Stimulated activated CD8-positive, alpha-beta memory T cell treated with anti-CD3 and anti-CD28 coated beads, Interleukin-15, amount 100 ng/mL, for 1 hour (primary cell): ENCODE measurements at regions not wholly inside any gene's neighbourhood (a gene's known extent, or its start where the extent isn't known, plus 50 kb on each side); places are given as distances from the start of the nearest gene placed in this dataset.
"Not testable (repeated sequence)": the region's sequence is repeated elsewhere in the genome, so short reads cannot be mapped to it uniquely, and the experiment has no call there.

Experiments used
- DNase-seq: peaks from one replicate; pipeline ENCODE4 v3.0.0-alpha.2; 2020; ENCODE audit warnings: low read depth

DNA sequence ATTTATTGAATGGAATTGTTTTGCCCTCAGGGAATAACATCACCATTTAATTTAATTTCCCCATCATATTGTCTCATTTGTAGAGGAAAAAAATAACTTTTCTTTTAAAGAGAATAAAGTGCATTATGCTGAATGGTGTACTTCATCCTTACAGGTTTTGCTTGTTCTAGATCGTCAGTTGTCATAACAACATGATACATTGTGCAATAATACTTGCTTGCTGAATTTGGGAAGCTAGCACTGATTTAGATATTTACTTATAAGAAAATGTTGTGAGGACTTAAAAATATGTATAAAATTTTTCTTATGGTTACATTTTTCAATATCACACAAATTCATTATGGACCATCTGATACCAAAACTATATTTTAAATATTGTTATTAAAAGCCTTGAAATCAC lies 509.0 kb upstream of the POU3F2 start:
- DNase-seq: no peak

DNA sequence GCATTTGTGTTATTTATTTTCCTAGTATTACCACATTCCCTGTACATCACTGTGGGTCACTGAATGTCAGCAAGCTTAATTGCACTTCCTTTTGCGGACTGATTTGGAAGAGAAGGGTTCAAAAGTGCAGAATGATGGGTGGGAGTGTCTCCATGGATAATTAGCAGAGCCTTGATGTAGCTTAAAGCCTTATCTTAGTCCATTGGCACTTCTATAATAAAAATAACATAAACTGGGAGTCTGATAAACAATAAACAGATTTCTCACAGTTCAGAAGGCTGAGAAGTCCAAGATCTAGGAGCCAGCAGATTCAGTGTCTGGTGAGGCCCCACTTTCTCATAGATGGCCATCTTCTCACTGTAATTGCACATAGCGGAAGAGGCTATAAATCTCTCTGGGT lies 501.1 kb upstream of the POU3F2 start:
- no peak for DNase-seq

DNA sequence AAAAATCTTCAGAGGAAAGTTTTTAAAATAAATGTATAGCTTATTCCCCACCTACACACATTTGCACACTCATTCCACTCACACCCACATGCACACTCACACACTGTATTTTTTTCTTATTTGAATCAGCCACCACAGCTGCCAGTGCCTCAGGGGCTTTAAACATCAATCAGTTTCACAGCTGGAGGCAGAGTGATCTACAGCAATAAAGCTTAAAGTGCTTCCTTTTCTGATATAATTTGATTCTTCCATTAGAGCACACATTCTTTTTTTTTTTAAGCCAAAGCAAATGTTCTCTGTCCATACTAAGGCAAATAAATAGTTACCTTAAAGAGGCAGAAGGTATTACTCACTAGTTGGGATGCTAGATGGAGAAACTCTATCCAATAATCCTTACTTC lies 498.8 kb upstream of the POU3F2 start:
- DNase-seq: no peak

DNA sequence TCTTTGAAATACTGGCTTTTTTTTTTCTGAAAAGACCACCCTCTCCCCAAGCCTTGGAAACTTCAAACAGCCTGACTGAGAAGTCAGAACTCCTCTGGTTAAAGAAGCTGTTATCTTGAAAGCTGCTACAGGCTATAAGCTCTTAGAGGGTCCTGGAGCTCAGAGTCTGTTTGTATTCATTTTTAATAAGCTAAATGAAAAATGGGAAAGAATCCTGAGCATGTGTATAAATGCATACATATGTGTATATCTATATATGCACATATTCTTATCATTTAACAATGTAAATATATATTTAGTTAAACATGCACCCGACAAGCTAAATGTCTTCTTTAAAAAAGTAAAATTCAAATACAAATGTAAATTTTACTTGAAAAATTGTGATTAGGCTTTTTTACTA lies 494.9 kb upstream of the POU3F2 start:
- no peak for DNase-seq

DNA sequence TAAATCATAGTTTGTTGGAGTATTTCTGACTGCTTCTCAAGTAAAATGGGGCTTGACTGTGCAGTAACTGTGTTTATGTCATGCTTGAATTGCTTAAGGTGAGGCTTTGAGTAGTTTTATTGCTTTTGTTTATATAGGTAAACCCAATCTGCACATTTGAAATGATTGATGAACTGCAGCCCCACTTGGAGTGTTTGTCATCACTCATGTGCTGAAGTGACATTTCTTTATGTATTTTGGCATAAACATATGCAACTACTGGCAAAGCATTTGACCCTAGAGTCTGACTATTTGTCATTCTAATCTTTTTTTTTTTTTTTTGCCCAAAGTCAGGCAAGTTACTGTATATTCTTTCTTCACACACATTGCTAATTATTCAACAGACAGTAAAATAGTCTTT lies 491.4 kb upstream of the POU3F2 start:
- no peak for DNase-seq

DNA sequence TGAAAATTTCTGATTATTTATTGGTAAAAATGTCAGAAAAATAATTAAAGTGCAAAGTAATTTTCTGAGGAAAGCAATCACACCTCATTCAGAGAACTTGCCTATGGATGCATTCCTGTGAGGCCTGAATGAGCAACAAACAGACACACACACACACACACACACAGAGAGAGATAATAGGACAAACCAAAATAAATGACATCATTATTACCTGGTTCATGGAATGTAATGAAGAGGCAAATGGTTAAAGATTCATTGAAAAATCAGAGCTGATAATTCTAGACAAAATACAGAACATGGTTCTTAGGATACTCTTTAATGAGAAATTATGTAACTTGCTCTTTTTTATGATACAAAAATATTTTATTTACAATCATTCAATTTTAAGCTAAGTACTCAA lies 490.6 kb upstream of the POU3F2 start:
- DNase-seq: no peak

DNA sequence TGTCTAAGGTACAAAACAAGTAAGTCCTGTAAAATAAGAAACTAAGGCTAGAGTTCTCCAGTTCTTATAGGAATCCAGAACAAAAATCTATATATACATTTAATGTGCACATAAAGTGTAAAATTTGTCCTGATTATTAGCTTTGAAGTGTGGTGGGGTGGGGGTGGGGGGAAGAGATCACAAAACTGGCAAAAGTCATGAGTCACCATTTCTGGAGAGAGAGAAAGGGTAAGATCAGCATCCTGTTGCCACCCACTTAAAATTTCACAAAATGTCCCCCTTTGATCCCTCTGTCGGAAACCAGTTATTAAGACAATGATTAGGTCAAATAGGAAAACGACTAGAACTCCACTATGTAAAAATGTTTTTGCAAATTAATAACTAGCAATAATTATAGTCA lies 482.0 kb upstream of the POU3F2 start:
- DNase-seq: no peak

DNA sequence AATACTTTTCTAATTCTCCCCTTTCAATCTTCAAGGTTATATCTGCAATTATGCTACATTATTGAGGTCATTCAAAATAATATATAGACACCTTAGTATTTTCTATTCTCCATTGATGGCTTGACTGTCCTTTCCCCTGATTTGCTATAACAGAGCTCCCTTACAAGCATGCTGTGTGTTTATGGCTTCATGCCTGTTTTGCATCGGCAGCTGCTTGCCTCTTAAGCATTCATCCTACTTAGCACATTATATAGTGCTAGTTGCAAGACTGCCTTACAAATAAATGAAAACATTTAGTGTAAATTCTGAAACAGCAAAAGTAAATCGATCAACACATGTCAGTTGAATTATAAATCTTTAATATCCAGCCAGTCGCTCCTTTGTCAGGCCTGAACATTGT lies 476.2 kb upstream of the POU3F2 start:
- DNase-seq: no peak

DNA sequence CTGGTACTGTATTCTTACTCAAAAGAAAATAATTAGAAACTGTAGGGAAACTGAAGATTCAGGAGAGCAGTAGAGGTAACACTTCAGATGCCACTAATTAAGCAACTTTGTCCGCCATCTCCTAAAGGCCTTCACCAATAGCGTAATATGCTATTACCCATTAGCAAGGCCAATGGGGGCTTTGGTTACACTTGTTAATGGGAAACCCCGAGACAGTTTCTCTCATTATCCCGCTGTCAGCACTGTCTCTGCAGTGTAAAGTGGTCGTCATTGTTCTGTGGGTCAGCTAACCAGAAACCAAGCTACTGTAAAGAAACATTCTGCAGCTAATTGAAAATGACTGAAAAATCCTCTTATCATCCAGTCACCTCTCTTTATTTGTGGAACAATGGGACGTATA lies 468.0 kb upstream of the POU3F2 start:
- DNase-seq: no peak

DNA sequence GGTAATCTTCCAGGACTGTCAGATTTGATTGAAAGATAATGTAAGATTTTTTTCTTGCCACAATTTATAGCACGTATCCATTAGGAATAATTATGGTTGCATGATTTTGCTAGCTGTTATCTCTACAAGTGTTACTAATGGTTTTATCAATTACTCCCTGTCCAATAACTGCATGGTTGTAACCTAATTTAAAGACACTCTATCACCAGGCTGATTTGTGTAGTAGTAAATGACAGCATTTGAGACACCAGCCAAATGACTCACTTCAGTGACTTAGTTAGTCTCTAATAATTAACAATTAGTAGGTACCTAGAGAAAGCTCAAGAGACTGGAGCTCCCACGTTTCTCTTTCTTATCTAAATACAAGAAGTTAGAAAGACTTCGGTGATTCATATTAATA lies 453.8 kb upstream of the POU3F2 start:
- no peak for DNase-seq

DNA sequence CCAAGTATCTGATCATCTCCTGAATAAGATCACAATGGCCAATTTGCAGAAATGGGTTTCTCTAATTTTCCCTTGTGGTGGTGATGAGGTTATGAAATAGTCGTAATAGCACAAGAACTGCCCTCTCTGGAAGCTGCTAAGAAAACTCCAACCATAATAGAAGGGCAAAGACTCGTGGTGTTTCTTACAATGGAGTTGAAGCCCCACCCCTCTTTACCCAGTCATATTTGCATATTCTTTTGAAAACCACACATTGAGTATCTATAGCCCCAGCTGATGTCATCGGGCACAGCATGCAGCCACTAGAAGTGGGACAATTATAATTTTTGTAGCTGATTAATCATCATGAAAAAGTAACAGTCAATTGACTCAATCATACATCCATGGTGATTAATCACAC lies 452.1 kb upstream of the POU3F2 start:
- DNase-seq: no peak

DNA sequence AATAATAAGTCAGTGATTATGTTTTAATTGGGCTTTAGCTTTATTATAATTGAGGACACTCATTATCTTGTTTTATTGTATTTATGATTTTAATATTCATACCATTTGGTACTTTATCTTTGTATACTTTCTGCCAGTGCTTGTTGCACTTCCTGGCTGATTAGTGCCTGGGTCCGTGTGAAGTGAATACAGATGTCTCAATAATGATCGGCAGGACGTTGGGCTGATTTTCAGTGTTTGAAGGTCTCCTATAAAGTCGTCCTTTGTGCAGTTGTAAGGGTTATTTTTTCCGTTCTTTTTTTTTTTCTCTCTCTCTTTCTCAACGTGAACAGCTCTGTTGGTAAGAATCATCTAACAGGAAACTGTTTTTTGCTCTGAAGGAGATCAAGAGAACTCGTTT lies 450.0 kb upstream of the POU3F2 start:
- no peak for DNase-seq

DNA sequence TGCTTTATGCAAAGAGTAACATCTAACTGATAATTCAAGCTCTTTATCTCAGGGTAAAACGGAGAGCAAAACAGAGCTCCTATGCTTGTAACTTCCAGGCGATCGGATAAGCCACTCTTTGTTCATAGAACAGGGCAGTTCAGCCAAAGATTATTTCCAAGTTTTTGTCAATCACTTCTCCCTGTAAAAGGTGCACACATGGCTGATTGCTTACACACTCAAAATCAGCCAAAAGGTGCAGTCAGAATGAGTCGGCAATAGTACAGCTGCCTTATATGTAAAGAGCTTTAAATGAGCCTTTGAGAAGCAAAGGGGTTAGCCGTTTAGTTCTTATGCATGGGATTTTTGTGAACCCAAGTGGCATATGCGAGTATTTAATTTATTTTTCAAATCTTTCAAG lies 449.6 kb upstream of the POU3F2 start:
- no peak for DNase-seq

DNA sequence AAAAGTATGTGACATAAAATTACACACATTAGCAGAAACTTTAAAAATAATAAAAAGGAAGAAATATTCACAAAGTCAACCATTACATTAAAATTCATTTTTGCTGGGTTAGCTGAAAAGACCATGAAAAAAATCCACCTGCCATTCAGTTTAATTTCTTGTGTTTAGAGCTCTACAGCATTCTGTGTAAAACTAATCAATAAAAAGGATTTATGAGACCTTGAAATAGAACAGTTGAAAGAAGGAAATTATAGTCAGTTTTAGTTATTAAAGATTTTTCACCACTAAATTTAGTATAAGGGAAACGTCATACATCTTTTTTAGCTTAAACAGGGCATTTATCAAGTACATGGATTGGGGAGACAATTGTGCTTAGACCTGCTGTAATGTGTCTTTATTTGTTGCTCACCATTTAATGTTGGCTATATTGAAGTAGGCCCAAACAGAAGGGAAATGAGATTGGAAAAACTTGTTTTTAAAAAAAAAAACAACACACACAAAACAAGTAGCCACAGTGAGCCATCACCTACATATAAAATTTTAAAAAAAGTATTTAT lies 438.7 kb upstream of the POU3F2 start:
- no peak for DNase-seq

DNA sequence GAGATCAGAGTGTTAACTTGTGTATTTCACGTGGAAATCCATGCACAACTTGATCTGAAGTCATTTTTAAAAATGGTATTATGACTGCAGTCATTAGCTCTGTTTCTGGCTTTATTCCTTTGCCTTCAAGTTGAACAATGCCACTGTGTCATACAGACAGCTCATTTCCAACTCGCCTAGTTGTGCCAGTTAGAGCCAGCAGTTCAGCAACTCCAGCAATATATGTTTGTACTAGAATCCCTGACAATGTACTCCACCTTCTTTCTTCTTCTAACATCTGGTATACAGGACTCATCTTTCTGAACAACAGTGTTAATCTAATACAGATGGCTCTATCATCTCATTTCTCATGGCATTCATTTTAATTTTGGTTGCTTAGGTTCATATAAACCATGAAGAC lies 418.3 kb upstream of the POU3F2 start:
- DNase-seq: no peak

DNA sequence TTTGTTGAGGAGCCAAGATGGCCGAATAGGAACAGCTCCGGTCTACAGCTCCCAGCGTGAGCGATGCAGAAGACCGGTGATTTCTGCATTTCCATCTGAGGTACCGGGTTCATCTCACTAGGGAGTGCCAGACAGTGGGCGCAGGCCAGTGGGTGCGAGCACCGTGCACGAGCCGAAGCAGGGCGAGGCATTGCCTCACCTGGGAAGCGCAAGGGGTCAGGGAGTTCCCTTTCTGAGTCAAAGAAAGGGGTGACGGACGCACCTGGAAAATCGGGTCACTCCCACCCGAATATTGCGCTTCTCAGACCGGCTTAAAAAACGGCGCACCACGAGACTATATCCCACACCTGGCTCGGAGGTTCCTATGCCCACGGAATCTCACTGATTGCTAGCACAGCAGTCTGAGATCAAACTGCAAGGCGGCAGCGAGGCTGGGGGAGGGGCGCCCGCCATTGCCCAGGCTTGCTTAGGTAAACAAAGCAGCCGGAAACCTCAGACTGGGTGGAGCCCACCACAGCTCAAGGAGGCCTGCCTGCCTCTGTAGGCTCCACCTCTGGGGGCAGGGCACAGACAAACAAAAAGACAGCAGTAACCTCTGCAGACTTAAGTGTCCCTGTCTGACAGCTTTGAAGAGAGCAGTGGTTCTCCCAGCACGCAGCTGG lies 417.7 kb upstream of the POU3F2 start:
- not testable (repeated sequence) for DNase-seq

DNA sequence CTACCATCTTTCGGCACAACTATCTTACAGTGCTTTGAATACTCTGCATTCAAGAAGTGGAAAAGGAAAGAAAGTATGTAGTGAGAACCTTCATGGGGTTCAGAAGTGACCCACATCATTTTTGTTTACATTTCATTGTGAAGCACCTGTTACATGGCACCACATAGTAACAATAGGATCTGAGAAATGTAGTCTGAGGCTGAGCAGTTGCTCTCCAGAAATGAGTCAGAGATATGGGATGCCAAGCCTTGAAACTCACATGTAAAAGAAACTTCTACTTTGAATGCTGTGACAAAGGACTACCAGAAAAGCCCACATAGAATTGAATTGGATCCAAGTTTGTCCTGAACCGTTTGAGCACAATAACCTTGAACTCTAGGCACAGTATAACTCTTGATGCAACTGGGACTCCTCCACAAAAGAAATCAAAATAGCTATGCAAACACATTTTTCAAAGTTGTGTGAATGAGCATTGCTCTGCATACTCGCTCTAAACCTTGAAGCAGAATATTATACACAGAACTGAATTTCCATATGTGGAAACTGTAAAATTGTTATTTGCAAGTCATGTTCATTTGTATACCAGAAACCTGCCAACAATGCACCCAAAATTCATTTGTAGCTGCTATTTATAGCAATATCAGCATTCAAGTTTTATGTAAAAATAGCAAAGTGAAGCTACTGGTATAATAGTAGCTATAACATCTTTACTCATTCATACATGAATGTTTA lies 400.9 kb upstream of the POU3F2 start:
- no peak for DNase-seq

DNA sequence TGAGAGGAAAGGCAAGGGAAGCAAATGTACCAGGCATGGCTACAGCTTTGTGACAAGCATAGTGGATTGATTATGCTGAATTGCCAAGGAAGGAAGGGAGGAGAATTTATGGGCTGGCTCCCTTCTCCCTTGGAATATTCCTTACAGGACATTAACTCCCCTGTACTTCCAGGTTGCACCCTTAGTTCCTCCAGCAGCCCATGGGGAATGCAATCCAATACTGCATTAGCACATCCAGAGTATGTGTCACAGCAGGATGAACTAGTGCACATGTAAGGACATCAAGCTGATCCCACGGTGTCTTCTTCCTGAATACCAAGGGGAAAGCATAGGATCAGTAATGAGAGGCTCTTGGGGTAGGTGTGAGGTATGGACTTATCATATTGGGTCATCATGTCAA lies 390.7 kb upstream of the POU3F2 start:
- DNase-seq: no peak

DNA sequence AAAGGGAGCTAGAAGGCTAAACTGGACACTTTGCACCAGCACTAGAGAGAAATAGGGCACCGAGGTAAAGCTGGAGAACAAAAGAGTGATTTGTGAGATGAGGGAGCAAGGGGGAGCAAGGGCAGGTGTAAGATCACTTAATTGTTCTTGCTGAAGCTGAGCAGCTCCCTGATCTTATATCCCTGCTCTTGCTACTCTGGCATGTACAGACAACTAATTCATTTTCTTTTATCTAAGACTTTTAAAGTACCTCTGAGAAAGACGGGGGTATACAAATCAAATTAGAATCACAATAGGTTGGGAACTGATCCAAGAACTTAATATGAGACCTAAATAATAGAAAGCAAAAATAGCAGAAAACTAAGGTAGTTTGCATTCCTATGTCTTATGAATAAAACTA lies 381.7 kb upstream of the POU3F2 start:
- no peak for DNase-seq

DNA sequence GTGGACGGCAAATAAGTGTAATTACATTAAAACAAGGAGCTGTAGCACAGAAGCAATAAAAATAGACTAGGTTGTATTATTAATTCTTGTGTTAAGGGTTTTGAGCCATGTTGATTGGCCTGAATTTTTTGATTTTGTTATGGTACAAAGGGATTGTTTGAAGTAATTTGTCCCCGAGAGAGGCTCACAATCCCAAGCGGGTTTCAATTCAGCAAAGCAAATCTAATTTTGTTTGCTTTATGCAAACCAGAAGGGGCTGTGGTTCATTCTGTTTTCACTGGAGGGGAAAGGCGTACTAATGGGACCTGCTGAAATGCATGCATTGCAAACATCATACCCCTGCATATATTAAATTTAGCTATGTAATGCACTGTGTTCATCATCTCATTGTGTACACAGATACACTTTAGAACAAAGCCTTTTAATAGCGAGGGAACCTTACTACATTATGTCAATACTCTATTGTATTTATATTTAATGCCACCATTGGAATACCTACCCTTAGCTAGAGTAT lies 379.5 kb upstream of the POU3F2 start:
- DNase-seq: no peak

DNA sequence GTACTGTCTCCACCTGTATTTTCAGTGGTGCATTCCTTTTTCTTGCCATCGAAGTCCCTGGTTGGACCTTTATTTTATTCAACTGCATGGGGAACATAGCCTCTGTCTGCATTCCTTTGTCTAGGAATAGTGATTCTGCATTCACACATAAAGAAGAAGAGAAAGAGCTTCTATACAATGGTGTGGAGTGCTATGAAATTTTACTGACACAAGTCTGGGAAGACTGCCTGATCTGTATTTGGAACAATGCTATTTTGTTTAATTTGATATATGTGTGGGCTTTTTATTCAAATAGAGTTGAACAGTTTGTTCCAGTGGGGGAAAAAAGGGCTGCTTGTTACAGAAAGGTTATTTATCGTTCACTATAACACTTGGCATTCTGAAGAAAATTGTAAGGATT lies 375.7 kb upstream of the POU3F2 start:
- no peak for DNase-seq

DNA sequence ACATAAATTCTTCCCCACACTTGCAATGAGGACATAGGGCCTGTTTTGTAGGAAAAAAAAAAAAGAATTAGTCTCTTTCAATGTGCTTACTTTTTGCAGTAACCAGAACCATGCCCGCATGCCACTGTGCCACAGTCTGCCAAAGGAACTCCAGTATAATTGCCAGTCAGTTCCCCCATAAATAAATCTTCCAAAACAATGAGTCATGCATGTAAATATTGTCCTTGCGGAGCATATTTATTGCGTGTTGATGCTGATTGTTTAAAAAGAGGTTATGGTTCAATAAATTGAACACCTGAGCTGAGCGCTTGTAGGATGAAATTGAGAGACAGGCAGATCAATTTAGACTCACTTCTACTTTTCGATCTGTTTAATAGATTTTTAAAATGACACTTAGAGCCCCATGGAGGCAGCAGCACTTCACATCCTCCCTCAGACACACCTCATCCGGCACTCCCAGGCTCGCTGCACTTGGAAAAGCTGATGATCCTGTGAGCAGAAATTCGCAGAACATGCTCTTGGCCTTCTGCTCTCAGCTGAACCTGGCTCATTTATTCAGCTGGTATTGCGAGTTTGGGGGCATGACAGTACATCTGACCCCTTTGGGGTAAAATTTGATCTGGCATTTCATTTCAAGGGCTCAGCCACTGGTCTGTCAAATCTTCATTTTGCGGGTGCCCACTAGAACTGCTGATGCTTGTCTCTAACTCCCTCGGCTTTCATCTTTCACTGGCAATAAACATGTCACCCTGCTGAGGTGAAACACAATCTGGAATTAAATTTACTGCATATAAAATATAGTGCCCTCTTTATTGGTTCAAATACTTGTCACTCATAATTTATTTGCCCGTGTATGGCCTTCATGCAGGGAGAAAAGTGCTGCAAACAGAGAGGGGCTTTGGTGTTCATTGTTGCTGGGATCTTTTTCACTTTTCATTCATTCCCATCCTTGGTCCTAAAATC lies 371.1 kb upstream of the POU3F2 start:
- no peak for DNase-seq
